Psoas muscle (tissue), 7 donors: ENCODE measurements at regions not wholly inside any gene's neighbourhood (a gene's known extent, or its start where the extent isn't known, plus 50 kb on each side); places are given as distances from the start of the nearest gene placed in this dataset.

ENCODE experiments used
- ATAC-seq, 4 donors: fragments of 200-7000 bp; cut with Tn5 transposase; one replicate each; pipeline ENCODE4 v1.9.1; 2020; ENCODE audit warnings: moderate library complexity in 3 of 4, mild to moderate bottlenecking in 2 of 4
- DNase-seq, 2 donors: peaks; one replicate each; pipeline ENCODE4 v3.0.0-alpha.2; 2020
- H3K27ac ChIP-seq: fragments of 200-600 bp; one replicate; pipeline ENCODE4 v1.8.0; 2022
- H3K27me3 ChIP-seq, 3 donors: fragments of 200-600 bp in 1 of 3; one replicate each; pipeline versions ENCODE4 v1.6.1 to v1.8.0; 2013 to 2022; ENCODE audit warnings: low read length in 2 of 3, mild to moderate bottlenecking in 2 of 3, moderate library complexity in 1 of 3; ENCODE audit not compliant: insufficient read depth in 3 of 3
- H3K36me3 ChIP-seq, 2 donors: fragments of 200-600 bp in 1 of 2; one replicate each; pipeline versions ENCODE4 v1.6.1 to v1.8.0; 2013 to 2022; ENCODE audit warnings: low read depth in 1 of 2, mild to moderate bottlenecking in 1 of 2, moderate library complexity in 1 of 2; ENCODE audit not compliant: insufficient read depth in 1 of 2
- H3K4me1 ChIP-seq: fragments of 200-600 bp; one replicate; pipeline ENCODE4 v1.8.0; 2022
- H3K4me3 ChIP-seq: fragments of 200-600 bp; one replicate; pipeline ENCODE4 v1.8.0; 2022; ENCODE audit warnings: mild to moderate bottlenecking
- H3K9me3 ChIP-seq: fragments of 200-600 bp; one replicate; pipeline ENCODE4 v1.8.0; 2022
- CTCF ChIP-seq: fragments of 200-600 bp; IDR thresholded peaks from one replicate; pipeline ENCODE4 v1.8.0; 2022; ENCODE audit warnings: antibody characterized with exemption
- WGBS, 3 donors: extraction: QIAGEN DNeasy Blood & Tissue Kit; methylation state at CpG; one replicate each; pipeline versions ENCODE4 v1.1.6 to v1.1.7; 2013; 5-methylcytosine and 5-hydroxymethylcytosine counted together
- intact Hi-C, 2 donors: fragments of 100-400 bp; cut with DNase I; formaldehyde crosslinking; loops; one replicate each; pipeline versions ENCODE4 v1.11.0 to v1.14.2; 2022
- donor health status: healthy with polysubstance abuse.
- donor health status: DM: no; HTN: no; CAD: no; lungs with moderate emphysema.
- donor health status: Bipolar disorder and iron deficiency.
- donor health status: healthy.
- donor health status: DM: yes; HTN: yes; CAD: no.
- donor health status: DM: no; HTN: no; CAD: no.
- donor health status: DM: yes; HTN: yes; CAD: no.

- intact Hi-C loops = no loop called here
- no peak overlapping the region for H3K4me3 ChIP-seq
- ATAC-seq = no peak
- no peaks in the 10 kb centered on the region for H3K27me3 ChIP-seq
- no peaks in the 10 kb centered on the region for H3K9me3 ChIP-seq
- H3K36me3 ChIP-seq = no peaks in the 10 kb centered on the region
- no peaks in the 10 kb centered on the region for H3K4me1 ChIP-seq
- no peak overlapping the region for H3K27ac ChIP-seq
- no peak for TF ChIP-seq CTCF
- 60 to 73% (median 72%) methylated on average over 1 of the region's 1 CpG for WGBS, 3 donors
- DNase-seq = no peak
These were observed 425.8 kb upstream of the CDH5 start for GRCh38 chr16:65940711-65941110.

GRCh38 chr16:65938083-65938482 lies 428.4 kb upstream of the CDH5 start:
- no peaks in the 10 kb centered on the region for H3K4me1 ChIP-seq
- H3K4me3 ChIP-seq = no peak overlapping the region
- no peak overlapping the region for H3K27ac ChIP-seq
- no peaks in the 10 kb centered on the region for H3K27me3 ChIP-seq
- intact Hi-C loops = no loop called here
- ATAC-seq (no peak), DNase-seq (no peak)
- TF ChIP-seq CTCF = no peak
- no peaks in the 10 kb centered on the region for H3K36me3 ChIP-seq
- WGBS, 3 donors = 86 to 90% (median 89%) methylated on average over 1 of the region's 1 CpG
- no peaks in the 10 kb centered on the region for H3K9me3 ChIP-seq

- no peak overlapping the region for H3K4me3 ChIP-seq
- H3K9me3 ChIP-seq = no peaks in the 10 kb centered on the region
- no peaks in the 10 kb centered on the region for H3K27me3 ChIP-seq
- intact Hi-C loops = no loop called here
- TF ChIP-seq CTCF = no peak
- 41 to 79% (median 70%) methylated on average over 1 of the region's 1 CpG for WGBS, 3 donors
- H3K36me3 ChIP-seq = no peaks in the 10 kb centered on the region
- H3K27ac ChIP-seq = no peak overlapping the region
- no peaks in the 10 kb centered on the region for H3K4me1 ChIP-seq
- ATAC-seq (no peak), DNase-seq (no peak)
These were observed 429.0 kb upstream of the CDH5 start for GRCh38 chr16:65937455-65937854.

- no peak for TF ChIP-seq CTCF
- no peak overlapping the region for H3K27ac ChIP-seq
- no peaks in the 10 kb centered on the region for H3K36me3 ChIP-seq
- intact Hi-C loops = no loop called here
- H3K9me3 ChIP-seq = no peaks in the 10 kb centered on the region
- 86 to 96% (median 87%) methylated on average over 2 of the region's 2 CpGs for WGBS, 3 donors
- ATAC-seq (no peak), DNase-seq (no peak)
- H3K27me3 ChIP-seq = no peaks in the 10 kb centered on the region
- no peaks in the 10 kb centered on the region for H3K4me1 ChIP-seq
- H3K4me3 ChIP-seq = no peak overlapping the region
These were observed 430.4 kb upstream of the CDH5 start for GRCh38 chr16:65936096-65936495.

- Histone ChIP-seq H3K9me3 (no peaks in the 10 kb centered on the region), H3K36me3 (no peaks in the 10 kb centered on the region), H3K27ac (no peak overlapping the region), H3K4me3 (no peak overlapping the region), H3K27me3 (no peaks in the 10 kb centered on the region), H3K4me1 (no peaks in the 10 kb centered on the region)
- no peak for DNase-seq
- ATAC-seq = no peak
- TF ChIP-seq CTCF = no peak
- intact Hi-C loops = no loop called here
- 95 to 99% (median 97%) methylated on average over 3 of the region's 3 CpGs for WGBS, 3 donors
These were observed 432.0 kb upstream of the CDH5 start for GRCh38 chr16:65934443-65934842.
